Activated naive CD4-positive, alpha-beta T cell treated with anti-CD3 and anti-CD28 coated beads, Interleukin-2, amount 10 ng/mL, durations not matched to agents 7 days and 5 days (primary cell): ENCODE measurements at regions not wholly inside any gene's neighbourhood (a gene's known extent, or its start where the extent isn't known, plus 50 kb on each side); places are given as distances from the start of the nearest gene placed in this dataset.
"Not testable (repeated sequence)": the region's sequence is repeated elsewhere in the genome, so short reads cannot be mapped to it uniquely, and the experiment has no call there.

Source experiments
- CTCF ChIA-PET: fragments of 350-600 bp; sonication (Branson Sonifier 250); formaldehyde crosslinking; loops from one replicate; lab custom pipeline; 2021; ENCODE audit warnings: antibody characterized with exemption; lab: Charles Lee
- DNase-seq: peaks from one replicate; pipeline ENCODE4 v3.0.0-alpha.2; 2020
- H3K27ac Mint-ChIP-seq: one replicate; pipeline ENCODE4 v1.8.0; 2021; ENCODE audit warnings: mild to moderate bottlenecking, moderate library complexity, mixed read lengths
- H3K27me3 Mint-ChIP-seq: one replicate; pipeline ENCODE4 v1.8.0; 2021; ENCODE audit warnings: mild to moderate bottlenecking, mixed read lengths
- H3K36me3 Mint-ChIP-seq: one replicate; pipeline ENCODE4 v1.8.0; 2021; ENCODE audit warnings: mixed read lengths
- H3K4me1 Mint-ChIP-seq: one replicate; pipeline ENCODE4 v1.8.0; 2021; ENCODE audit warnings: mixed read lengths
- H3K4me3 Mint-ChIP-seq: one replicate; pipeline ENCODE4 v1.8.0; 2021; ENCODE audit warnings: mild to moderate bottlenecking, moderate library complexity, mixed read lengths
- H3K9me3 Mint-ChIP-seq: one replicate; pipeline ENCODE4 v1.8.0; 2021; ENCODE audit warnings: mixed read lengths

DNA sequence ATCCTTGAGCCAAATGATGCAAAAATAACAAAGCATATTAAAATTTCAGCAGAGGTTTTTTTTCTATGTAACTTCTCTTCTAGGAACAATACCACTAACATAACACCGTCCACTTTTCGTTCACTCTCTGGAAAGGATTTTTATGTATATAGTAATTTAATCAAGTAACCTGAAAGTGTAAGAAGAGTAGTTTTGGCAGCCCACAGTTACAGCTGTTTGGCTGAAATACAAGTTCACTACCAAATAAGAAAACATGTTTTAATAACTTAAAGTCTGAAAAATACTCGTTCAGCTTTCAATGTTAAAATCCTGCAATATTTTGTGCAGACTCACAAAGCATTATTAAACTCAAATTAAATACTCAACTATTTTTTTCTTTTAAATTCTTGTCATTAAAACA lies 896.8 kb upstream of the ADGRL4 start:
- H3K9me3 Mint-ChIP-seq: peaks cover 15% of the 10 kb centered on the region
- H3K27me3 Mint-ChIP-seq: no peaks in the 10 kb centered on the region
- CTCF ChIA-PET: no interaction called here
- H3K36me3 Mint-ChIP-seq: no peaks in the 10 kb centered on the region
- DNase-seq: no peak
- H3K4me3 Mint-ChIP-seq: no peak overlapping the region
- H3K27ac Mint-ChIP-seq: no peak overlapping the region
- no peaks in the 10 kb centered on the region for H3K4me1 Mint-ChIP-seq

DNA sequence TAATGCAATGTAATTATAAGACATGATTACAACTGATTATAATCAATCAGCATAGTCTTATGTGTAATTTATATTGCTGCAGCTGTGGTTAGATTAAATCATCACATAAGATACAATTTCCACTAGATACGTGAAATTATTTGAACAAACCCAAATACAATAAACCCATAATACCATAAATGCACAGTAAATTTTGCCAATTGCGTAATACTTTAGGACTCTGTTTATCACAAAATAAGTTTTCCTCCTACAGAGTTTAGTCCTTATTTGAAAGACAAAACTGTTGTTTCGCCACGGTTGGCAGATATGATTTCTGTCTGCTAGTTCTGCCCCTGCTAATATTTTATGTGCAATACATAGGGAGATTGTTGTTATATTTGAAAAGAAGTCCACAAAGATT lies 895.9 kb upstream of the ADGRL4 start:
- CTCF ChIA-PET: no interaction called here
- Mint-ChIP-seq H3K9me3 (peaks cover 13% of the 10 kb centered on the region), H3K27me3 (no peaks in the 10 kb centered on the region), H3K4me1 (no peaks in the 10 kb centered on the region), H3K36me3 (no peaks in the 10 kb centered on the region), H3K4me3 (no peak overlapping the region), H3K27ac (no peak overlapping the region)
- DNase-seq: no peak

DNA sequence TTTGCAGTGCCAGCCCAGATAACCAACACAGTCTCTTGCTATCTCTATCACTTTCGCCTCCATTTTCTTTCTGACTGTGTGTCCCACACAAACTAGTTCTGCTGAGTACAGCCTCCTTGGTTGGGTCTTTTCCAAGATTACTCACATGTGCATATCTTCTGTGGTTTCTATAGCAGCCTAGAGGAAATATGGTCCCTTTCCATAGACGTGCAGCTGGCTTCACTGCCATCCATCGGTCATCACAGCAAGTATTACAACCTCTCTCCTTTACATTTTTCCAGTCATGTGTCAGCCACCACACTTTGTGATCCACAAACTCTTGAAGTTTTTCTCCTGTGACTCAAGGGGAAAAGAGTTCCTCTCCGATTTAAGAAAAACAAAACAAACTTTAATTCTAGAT lies 893.4 kb upstream of the ADGRL4 start:
- DNase-seq: no peak
- no peaks in the 10 kb centered on the region for H3K36me3 Mint-ChIP-seq
- no peak overlapping the region for H3K27ac Mint-ChIP-seq
- CTCF ChIA-PET: no interaction called here
- no peaks in the 10 kb centered on the region for H3K4me1 Mint-ChIP-seq
- H3K9me3 Mint-ChIP-seq: peaks cover 5% of the 10 kb centered on the region
- no peaks in the 10 kb centered on the region for H3K27me3 Mint-ChIP-seq
- no peak overlapping the region for H3K4me3 Mint-ChIP-seq

DNA sequence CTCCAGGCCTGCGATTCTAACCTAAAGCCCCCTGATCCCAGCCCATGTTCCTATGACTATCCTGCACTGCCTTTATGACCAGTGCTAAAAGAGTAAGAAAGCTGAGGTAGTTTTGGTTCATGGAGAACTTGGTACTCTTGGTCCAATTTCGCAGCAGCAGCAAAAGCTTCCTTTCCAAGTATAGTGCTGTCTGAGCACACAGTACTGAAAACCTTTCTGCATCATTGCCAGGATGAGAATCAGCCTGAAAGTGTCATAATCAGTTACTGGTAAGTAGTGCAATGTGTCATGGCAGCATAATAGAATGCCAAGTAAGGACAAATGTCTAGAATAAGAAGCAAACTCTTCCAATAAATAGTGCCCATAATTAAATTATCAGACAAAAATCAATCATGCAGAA lies 889.6 kb upstream of the ADGRL4 start:
- H3K9me3 Mint-ChIP-seq: peaks cover 3% of the 10 kb centered on the region
- no peaks in the 10 kb centered on the region for H3K4me1 Mint-ChIP-seq
- DNase-seq: no peak
- no peak overlapping the region for H3K27ac Mint-ChIP-seq
- CTCF ChIA-PET: no interaction called here
- no peaks in the 10 kb centered on the region for H3K36me3 Mint-ChIP-seq
- H3K4me3 Mint-ChIP-seq: no peak overlapping the region
- no peaks in the 10 kb centered on the region for H3K27me3 Mint-ChIP-seq

DNA sequence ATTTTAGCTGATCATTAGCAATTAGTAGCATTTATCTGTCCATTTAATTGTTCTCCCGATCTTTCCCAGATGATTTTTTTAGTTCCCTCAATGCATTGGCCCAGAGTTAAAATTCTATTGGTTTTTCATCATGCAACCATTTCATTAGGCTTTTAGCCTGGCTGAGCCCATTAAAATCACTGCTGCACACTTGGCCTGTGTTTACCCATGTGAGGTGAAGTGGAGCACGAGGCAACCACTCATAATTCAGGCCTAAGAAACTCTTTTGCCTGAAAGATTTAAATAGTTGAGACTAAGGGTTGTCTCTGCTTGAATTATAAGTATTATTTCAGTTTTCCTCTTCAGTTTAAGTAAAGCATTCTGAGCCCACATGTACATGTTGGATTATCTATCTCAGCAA lies 889.0 kb upstream of the ADGRL4 start:
- H3K9me3 Mint-ChIP-seq: peaks cover 5% of the 10 kb centered on the region
- no peak overlapping the region for H3K27ac Mint-ChIP-seq
- no peaks in the 10 kb centered on the region for H3K36me3 Mint-ChIP-seq
- CTCF ChIA-PET: no interaction called here
- H3K27me3 Mint-ChIP-seq: no peaks in the 10 kb centered on the region
- H3K4me3 Mint-ChIP-seq: no peak overlapping the region
- H3K4me1 Mint-ChIP-seq: no peaks in the 10 kb centered on the region
- DNase-seq: no peak

DNA sequence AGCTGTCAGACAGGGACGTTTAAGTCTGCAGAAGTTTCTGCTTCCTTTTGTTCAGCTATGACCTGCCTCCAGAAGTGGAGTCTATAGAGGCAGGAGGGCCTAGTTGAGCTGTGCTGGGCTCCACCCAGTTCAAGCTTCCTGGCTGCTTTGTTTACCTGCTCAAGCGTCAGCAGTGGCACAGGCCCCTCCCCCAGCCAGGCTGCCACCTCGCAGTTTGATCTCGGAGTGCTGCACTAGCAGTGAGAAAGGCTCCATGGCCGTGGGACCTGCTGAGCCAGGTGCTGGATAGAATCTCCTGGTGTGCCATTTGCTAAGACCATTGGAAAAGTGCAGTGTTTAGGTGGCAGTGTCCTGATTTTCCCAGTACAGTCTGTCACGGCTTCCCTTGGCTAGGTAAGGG lies 887.6 kb upstream of the ADGRL4 start:
- H3K4me3 Mint-ChIP-seq, CTCF ChIA-PET, DNase-seq, H3K36me3 Mint-ChIP-seq, H3K27me3 Mint-ChIP-seq, H3K27ac Mint-ChIP-seq, H3K9me3 Mint-ChIP-seq, H3K4me1 Mint-ChIP-seq: not testable (repeated sequence)

DNA sequence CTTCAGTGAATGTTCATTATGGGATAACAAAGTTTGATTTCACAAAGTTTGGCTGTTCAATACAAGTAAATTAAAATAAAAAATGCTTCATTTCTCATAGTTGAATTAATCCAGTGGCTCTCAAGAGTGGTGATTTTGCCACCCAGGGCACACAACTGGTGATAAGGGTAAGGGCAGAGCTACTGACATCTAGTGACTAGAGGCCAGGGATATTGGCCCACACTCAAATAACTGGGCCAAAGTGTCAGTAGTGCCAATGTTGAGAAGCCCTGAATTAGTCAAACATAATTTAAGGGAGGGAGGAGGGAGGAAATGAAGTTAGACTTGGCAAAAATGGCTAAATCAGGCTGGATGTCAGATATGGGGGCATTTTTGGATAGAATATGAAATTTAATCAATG lies 880.5 kb upstream of the ADGRL4 start:
- Mint-ChIP-seq H3K9me3 (peaks cover 19% of the 10 kb centered on the region), H3K27ac (no peak overlapping the region), H3K27me3 (no peaks in the 10 kb centered on the region), H3K36me3 (no peaks in the 10 kb centered on the region), H3K4me3 (no peak overlapping the region), H3K4me1 (no peaks in the 10 kb centered on the region)
- CTCF ChIA-PET: no interaction called here
- no peak for DNase-seq

DNA sequence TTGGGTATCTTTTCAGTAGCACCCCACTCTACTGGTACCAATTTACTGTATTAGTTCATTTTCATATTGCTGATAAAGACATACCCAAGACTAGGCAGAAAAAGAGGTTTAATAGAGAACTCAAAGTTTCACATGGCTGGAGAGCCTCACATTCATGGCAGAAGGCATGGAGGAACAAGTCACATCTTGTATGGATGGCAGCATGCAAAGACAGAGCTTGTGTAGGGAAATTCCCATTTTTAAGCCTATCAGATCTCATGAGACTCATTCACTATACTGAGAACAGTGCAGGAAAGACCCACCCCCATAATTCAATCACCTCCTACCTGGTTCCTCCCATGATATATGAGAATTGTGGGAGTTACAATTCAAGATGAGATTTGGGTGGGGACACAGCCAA lies 878.6 kb upstream of the ADGRL4 start:
- Mint-ChIP-seq H3K27ac (no peak overlapping the region), H3K9me3 (peaks cover 14% of the 10 kb centered on the region), H3K4me1 (no peaks in the 10 kb centered on the region), H3K4me3 (no peak overlapping the region), H3K27me3 (no peaks in the 10 kb centered on the region), H3K36me3 (no peaks in the 10 kb centered on the region)
- DNase-seq: no peak
- CTCF ChIA-PET: no interaction called here

DNA sequence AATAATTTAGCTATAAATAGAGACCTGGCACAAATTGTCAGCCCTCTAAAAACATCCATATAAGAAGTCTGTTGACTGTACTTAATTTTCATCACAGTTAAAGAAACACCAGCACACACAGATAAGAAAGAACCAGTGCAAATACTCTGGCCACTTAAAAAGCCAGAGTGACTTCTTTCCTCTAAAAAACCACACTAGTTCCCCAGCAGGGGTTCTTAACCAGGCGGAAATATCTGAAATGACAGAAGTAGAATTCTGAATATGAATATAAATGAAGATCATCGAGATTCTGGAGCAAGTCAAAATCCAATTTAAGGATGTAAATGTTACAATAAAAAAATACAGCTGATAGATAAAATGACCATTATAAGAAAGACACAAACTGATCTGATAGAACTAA lies 870.6 kb upstream of the ADGRL4 start:
- CTCF ChIA-PET: no interaction called here
- Mint-ChIP-seq H3K9me3 (peaks cover 9% of the 10 kb centered on the region), H3K27me3 (no peaks in the 10 kb centered on the region), H3K27ac (no peak overlapping the region), H3K4me3 (no peak overlapping the region), H3K36me3 (no peaks in the 10 kb centered on the region), H3K4me1 (no peaks in the 10 kb centered on the region)
- DNase-seq: no peak

DNA sequence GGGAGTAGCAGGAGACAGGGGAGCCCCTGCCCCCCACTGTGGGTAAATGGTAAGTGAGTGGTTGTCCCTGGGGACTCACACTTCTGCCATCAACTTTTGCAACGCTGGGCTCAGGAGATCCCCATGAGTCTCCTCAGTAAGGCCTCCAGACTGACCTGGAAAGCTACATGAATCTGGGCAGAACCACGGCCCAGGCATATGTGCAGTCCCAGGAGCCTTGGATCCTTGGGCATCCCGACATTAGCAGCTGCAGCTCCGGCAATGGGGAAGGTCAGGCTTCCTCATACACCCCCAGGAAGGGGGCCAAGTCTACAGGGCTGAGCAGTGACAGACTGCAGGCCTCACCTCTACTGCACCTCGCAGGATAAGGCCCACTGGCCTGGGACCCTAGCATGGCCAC lies 868.7 kb upstream of the ADGRL4 start:
- DNase-seq: no peak
- Mint-ChIP-seq H3K27ac (no peak overlapping the region), H3K9me3 (peaks cover 8% of the 10 kb centered on the region), H3K36me3 (no peaks in the 10 kb centered on the region), H3K4me3 (no peak overlapping the region), H3K27me3 (no peaks in the 10 kb centered on the region), H3K4me1 (no peaks in the 10 kb centered on the region)
- CTCF ChIA-PET: no interaction called here

DNA sequence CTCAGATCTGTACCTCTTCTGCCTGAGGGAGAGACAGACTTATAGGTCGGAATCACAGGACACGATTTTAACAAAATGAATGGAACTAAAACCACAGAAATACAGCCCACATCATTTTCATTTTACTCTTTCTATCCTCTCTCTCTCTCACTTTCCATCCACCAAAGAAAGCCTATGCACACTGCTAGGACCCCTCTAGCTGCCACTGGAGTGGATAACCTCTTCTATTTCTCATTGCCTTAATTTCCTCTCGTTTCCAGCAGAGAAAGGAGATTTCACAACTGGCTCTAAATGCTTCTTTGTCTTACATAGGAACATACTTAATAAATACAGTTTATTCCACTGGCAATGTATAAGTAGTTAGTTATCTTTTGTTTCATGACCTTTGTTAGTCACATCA lies 867.8 kb upstream of the ADGRL4 start:
- Mint-ChIP-seq H3K27ac (no peak overlapping the region), H3K36me3 (no peaks in the 10 kb centered on the region), H3K4me3 (no peak overlapping the region), H3K27me3 (no peaks in the 10 kb centered on the region), H3K4me1 (no peaks in the 10 kb centered on the region), H3K9me3 (peaks cover 9% of the 10 kb centered on the region)
- CTCF ChIA-PET: no interaction called here
- no peak for DNase-seq

DNA sequence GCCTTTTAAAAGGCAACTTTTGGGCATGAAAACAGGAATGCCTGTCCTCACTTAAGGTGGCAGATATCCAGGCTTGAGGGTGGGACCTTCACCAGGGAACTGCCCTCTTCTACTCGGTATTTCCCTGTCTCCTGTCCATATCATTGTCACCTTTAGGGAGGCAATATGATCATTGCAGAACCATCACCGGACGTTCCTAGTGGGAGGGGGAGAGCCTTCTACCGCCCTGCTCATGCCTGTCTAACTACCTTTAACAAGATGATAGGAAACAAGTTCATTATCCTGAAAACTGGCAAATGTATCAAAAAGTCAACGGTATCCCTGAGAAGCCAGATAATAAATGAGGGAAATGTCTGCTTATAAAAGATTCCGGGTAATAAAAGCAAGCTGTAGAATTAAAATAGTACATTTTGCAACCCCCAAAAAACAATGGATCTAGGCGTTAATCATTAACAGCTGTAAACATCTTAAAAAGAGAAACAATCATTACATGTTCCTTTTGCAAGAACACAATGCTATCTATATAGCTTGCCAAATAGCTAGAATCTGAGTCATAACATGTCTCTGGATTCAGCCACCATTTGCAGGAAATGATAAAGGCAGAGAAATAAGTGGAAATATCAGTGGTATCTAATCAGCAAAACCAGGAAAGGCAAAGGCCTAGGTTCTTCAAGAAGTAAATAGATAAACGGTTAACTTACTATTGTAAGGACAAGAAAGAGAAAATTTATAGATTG lies 852.9 kb upstream of the ADGRL4 start:
- Mint-ChIP-seq H3K27me3 (no peaks in the 10 kb centered on the region), H3K9me3 (no peaks in the 10 kb centered on the region), H3K4me3 (no peak overlapping the region), H3K36me3 (no peaks in the 10 kb centered on the region), H3K4me1 (no peaks in the 10 kb centered on the region), H3K27ac (no peak overlapping the region)
- no peak for DNase-seq
- CTCF ChIA-PET: no interaction called here

DNA sequence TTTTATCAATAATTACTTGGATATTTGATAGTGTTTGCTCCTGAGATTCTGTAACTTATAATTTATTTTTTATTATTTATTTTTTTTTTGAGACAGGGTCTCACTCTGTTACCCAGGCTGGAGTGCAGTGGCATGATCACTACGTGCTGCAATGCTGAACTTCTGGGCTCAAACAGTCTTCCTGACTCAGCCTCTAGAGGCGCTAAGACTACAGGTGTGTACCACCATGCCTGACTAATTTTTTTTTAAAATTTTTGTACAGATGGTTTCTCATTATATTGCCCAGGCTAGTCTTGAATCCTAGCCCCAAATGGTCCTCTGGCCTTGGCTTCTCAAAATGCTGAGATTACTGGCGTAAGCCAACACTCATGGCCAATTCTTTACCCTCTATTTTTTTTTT lies 845.5 kb upstream of the ADGRL4 start:
- H3K27ac Mint-ChIP-seq: no peak overlapping the region
- DNase-seq: no peak
- H3K4me3 Mint-ChIP-seq: no peak overlapping the region
- peaks cover 2% of the 10 kb centered on the region for H3K9me3 Mint-ChIP-seq
- no peaks in the 10 kb centered on the region for H3K4me1 Mint-ChIP-seq
- CTCF ChIA-PET: no interaction called here
- H3K36me3 Mint-ChIP-seq: no peaks in the 10 kb centered on the region
- H3K27me3 Mint-ChIP-seq: no peaks in the 10 kb centered on the region

DNA sequence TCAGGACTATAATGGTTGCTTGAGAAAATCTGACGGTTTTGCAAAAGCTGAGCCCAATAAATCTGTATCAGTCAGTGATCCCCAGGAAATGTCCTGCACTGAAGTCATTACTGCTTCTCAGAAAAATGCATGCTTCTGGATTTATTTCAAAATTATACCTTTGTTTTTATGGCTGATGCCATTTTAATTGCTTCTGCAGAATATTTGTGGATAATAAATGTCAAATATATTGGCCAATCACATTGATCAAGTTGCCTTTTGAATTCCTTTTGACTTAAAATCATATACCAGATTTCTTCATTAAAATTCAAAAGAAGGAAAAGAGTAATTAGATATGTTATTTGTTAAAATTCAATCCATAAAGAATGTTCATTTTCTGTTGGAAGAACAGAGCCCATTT lies 842.9 kb upstream of the ADGRL4 start:
- no peak for DNase-seq
- Mint-ChIP-seq H3K9me3 (peaks cover 2% of the 10 kb centered on the region), H3K36me3 (no peaks in the 10 kb centered on the region), H3K4me3 (no peak overlapping the region), H3K27me3 (no peaks in the 10 kb centered on the region), H3K27ac (no peak overlapping the region), H3K4me1 (no peaks in the 10 kb centered on the region)
- CTCF ChIA-PET: no interaction called here

DNA sequence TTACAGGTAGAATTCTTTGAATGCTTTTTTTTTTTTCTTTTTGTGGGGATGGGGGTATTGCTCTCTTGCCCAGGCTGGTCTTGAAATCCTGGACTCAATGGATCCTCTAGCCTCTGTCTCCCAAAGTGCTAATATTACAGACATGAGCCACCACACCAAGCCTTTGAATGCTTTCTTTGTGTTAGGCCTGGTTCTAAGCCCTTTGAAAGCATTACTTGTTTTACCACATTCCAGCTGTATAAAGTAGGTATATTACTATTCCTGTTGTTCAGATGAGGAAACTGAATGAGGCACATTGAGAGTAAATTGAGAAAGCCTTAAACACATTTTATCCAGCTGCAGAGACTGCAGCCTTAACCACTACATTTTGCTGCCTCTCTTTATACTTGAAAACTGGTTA lies 841.8 kb upstream of the ADGRL4 start:
- H3K27ac Mint-ChIP-seq: no peak overlapping the region
- no peak overlapping the region for H3K4me3 Mint-ChIP-seq
- no peaks in the 10 kb centered on the region for H3K4me1 Mint-ChIP-seq

DNA sequence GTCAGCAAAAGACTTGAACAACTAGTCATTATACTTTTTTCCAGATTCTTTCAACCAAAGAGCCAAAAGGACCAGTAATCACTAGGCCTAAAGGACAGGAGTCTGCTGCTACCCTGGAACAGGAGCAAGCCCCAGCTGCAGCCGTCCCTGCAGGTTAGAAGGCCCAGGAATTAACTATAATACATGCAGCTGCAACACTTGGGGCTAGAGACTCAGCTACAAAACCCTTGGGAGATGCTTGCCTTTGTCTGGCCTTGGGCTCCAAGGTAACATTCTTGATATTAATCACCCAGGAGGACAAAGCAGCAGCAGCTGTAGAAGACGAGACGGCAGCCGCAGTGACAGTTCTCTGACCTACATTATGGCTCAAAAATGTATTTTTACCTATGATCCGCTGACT lies 841.2 kb upstream of the ADGRL4 start:
- Mint-ChIP-seq H3K4me3 (no peak overlapping the region), H3K27ac (no peak overlapping the region), H3K36me3 (no peaks in the 10 kb centered on the region)

More for the DNA sequence above, 841.8 kb upstream of the ADGRL4 start:
- CTCF ChIA-PET: no interaction called here
- DNase-seq: no peak
- Mint-ChIP-seq H3K27me3 (no peaks in the 10 kb centered on the region), H3K36me3 (no peaks in the 10 kb centered on the region), H3K9me3 (peaks cover 2% of the 10 kb centered on the region)

More for the DNA sequence above, 841.2 kb upstream of the ADGRL4 start:
- Mint-ChIP-seq H3K4me1 (no peaks in the 10 kb centered on the region), H3K9me3 (peaks cover 2% of the 10 kb centered on the region), H3K27me3 (no peaks in the 10 kb centered on the region)
- DNase-seq: no peak
- CTCF ChIA-PET: no interaction called here
